ENCODE measurements at regions not wholly inside any gene's neighbourhood (a gene's known extent, or its start where the extent isn't known, plus 50 kb on each side); places are given as distances from the start of the nearest gene placed in this dataset.
A peak's percentile ranks its signal among the peaks of the same experiment; 100 is the strongest.
"Not testable (repeated sequence)": the region's sequence is repeated elsewhere in the genome, so short reads cannot be mapped to it uniquely, and the experiment has no call there.

DNA sequence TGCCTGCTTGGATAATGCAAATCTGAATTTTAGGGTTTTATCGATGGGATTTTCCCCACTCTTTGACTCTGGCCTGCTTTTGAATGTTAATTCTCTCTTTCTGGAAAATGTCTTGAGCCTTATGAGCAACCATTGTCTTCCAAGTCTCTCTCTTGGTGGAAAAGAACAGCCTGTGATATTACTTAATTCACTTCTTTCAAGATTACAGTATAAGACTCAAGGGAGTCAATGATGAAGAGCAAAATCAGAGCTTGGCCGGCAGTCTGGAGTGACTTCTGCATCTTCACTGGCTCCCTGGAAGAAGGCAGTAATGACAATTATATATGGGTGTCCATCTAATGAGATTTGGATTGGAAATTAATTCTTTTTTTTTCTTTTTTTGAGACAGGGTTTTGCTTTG, 122.9 kb upstream of the ZEB2 start:
- no peak overlapping the region for H3K4me3 ChIP-seq (ENCODE audit: low read depth, low read length)
- TF ChIP-seq, protein P1, sequence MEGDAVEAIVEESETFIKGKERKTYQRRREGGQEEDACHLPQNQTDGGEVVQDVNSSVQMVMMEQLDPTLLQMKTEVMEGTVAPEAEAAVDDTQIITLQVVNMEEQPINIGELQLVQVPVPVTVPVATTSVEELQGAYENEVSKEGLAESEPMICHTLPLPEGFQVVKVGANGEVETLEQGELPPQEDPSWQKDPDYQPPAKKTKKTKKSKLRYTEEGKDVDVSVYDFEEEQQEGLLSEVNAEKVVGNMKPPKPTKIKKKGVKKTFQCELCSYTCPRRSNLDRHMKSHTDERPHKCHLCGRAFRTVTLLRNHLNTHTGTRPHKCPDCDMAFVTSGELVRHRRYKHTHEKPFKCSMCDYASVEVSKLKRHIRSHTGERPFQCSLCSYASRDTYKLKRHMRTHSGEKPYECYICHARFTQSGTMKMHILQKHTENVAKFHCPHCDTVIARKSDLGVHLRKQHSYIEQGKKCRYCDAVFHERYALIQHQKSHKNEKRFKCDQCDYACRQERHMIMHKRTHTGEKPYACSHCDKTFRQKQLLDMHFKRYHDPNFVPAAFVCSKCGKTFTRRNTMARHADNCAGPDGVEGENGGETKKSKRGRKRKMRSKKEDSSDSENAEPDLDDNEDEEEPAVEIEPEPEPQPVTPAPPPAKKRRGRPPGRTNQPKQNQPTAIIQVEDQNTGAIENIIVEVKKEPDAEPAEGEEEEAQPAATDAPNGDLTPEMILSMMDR (conservative IDR thresholded peaks at IDR 0.05; ENCODE audit: low read depth, low read length) = no peak
- no peak for DNase-seq (ENCODE audit: low read depth)

DNA sequence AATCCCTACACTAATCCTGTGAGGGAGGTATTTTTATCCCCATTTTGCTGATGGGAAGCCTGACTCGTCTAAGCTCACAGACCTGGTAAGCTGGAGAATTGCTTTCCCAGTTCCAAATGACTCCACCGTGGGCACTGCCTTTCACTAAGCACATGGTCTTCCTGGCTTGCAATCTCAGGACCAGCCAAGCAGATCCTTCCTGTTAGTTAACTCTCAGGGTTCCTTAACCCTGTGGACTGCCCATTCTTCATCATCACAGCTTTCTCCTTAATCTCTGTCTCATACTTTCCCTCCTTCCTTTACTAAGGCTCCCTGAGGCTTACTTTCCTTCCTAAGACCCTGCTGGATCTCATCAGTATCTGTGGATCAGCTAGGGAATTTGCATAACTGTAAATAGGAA, 122.2 kb upstream of the ZEB2 start:
- TF ChIP-seq, protein P1 (conservative IDR thresholded peaks at IDR 0.05; ENCODE audit: low read depth, low read length) = no peak
- no peak overlapping the region for H3K4me3 ChIP-seq (ENCODE audit: low read depth, low read length)
- peak; percentile 74 for DNase-seq (ENCODE audit: low read depth)

DNA sequence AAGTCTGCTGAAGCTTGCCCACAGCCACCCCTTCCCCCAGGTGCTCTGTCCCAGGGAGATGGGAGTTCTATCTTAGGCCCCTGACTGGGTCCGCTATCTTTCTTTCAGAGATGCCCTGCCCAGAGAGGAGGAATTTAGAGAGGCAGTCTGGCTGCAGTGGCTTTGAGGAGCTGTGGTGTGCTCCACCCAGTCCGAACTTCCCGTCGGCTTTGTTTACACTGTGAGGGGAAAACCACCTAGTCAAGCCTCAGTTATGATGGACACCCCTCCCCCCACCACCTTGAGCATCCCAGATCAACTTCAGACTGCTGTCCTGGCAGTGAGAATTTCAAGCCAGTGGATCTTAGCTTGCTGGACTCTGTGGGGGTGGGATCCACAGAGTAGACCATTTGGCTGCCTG, 118.3 kb upstream of the ZEB2 start:
- not testable (repeated sequence) for H3K4me3 ChIP-seq (ENCODE audit: low read depth, low read length); DNase-seq (ENCODE audit: low read depth)

DNA sequence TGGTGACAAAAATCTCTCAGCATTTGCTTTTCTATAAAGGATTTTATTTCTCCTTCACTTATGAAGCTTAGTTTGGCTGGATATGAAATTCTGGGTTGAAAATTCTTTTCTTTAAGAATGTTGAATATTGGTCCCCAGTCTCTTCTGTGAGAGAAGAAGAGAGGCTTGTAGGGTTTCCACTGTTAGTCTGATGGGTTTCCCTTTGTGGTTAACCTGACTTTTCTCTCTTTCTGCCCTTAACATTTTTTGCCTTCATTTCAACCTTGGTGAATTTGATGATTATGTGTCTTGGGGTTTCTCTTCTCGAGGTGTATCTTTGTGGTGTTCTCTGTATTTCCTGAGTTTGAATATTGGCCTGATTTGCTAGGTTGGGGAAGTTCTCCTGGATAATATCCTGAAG, 116.9 kb upstream of the ZEB2 start:
- H3K4me3 ChIP-seq (ENCODE audit: low read depth, low read length); DNase-seq (ENCODE audit: low read depth): not testable (repeated sequence)

DNA sequence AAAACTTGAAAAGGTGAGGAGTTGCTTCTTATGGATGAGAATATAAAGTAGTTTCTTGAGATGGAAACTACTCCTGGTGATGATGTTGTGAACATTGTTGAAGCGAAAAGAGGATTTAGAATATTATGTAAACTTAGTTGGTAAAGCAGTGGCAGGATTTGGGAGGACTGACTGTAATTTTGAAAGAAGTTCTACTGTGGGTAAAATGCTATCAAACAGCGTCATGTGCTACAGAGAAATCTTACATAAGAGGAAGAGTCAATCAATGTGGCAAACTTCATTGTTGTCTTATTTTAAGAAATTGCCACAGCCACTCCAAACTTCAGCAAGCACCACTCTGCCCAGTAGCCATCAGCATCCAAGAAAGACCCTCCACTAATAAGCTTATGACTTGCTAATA, 112.9 kb upstream of the ZEB2 start:
- no peak overlapping the region for H3K4me3 ChIP-seq (ENCODE audit: low read depth, low read length)
- TF ChIP-seq, protein P1 (conservative IDR thresholded peaks at IDR 0.05; ENCODE audit: low read depth, low read length) = no peak
- no peak for DNase-seq (ENCODE audit: low read depth)

DNA sequence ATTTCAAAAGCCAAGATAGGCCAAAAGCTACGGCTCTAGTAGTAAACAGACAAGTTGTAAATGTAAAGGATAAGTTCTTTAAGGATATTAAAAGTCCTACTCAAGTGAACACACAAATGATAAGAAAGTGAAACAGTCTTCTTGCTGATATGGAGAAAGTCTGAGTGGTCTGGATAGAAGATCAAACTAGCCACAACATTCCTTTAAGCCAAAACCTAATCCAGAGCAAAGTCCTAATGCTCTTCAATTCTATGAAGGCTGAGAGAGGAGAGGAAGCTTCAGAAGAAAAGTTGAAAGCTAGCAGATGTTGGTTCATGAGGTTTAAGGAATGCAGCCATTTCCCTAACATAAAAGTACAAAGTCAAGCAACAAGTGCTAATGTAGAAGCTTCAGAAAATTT, 111.7 kb upstream of the ZEB2 start:
- no peak for DNase-seq (ENCODE audit: low read depth)
- TF ChIP-seq, protein P1 (conservative IDR thresholded peaks at IDR 0.05; ENCODE audit: low read depth, low read length) = no peak
- no peak overlapping the region for H3K4me3 ChIP-seq (ENCODE audit: low read depth, low read length)

DNA sequence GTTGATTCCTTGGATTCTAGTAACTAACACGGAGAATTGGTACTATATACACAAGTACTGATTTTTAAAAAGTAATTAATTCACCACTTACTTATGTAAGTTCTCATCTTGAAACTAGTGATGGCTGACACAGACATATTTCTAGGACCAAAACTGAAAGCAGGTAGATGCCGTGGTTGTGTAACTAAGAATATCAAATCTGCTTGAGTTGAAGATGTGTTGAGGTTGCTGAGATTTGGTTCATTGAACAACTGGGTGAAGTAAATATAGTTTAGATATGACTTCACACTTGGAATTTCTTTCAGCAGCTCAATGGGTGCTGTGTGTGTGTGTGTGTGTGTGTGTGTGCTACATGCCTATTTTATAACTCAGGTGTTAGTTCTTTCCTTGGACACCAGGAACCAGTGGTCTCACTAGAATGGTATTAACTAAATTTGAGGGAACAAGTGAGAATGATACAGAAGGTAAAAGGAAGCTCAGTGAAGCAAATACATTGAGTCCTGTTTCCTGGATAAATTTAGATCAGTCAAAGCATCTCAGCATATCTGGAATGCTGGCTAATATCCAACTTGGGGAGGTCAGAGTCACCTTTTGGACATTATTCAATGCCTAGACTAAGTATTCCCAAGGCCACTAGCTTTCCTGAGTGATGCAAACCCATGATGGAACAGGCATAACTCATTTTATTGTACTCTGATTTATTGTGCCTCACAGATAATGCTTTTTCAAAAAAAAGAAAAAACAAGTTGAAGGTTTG, 110.7 kb upstream of the ZEB2 start:
- DNase-seq (ENCODE audit: low read depth) = peak; percentile 80
- TF ChIP-seq, protein P1 (conservative IDR thresholded peaks at IDR 0.05; ENCODE audit: low read depth, low read length) = no peak
- H3K4me3 ChIP-seq (ENCODE audit: low read depth, low read length) = no peak overlapping the region

DNA sequence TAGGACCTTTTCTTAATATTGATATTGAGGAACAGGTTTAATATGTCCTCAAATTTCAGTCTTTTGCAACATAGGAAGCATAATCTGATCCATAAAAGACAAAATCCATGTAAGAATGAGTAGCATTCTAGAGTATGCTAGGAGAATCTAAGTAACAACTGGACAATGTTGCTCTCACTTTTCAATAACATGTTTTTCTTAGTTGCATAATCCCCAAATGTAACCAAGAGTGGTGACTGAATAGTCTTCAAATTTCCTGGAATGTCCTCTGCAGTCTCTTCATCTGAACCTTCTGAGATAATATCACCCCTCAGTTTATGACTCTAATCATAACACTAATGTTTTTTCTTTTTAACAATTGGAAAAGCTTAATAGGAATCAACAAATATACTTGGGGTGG, 110.0 kb upstream of the ZEB2 start:
- DNase-seq (ENCODE audit: low read depth) = no peak
- TF ChIP-seq, protein P1 (conservative IDR thresholded peaks at IDR 0.05; ENCODE audit: low read depth, low read length) = no peak

More for the DNA sequence above, 110.0 kb upstream of the ZEB2 start:
- H3K4me3 ChIP-seq (ENCODE audit: low read depth, low read length) = no peak overlapping the region
